ENCODE measurements at regions not wholly inside any gene's neighbourhood (a gene's known extent, or its start where the extent isn't known, plus 50 kb on each side); places are given as distances from the start of the nearest gene placed in this dataset.

DNA sequence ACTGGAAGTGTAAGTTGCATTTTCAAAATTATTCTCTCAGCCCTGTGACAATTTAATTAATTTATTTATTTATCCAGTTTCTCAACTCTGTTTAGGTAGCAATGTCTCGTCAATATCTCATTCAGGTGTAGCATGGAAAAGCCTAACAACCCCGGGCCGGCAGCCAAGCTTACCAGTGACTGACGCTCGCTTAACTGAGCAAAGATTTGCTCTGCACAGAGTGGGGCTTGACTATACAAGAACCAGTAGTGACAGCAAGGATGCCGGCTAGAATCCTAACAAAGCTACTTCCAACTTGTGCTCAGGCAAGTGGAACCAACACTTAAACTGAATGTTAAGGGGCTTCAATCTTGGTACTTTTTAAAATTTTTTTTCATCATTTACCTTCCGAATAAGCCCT, 80.9 kb upstream of the ESRRG start:
- Histone ChIP-seq H3K4me1 (ENCODE audit: insufficient read depth, low read length) (peaks cover 14% of the 10 kb centered on the region; the same call in 1 of the 2 replicates), H3K9me3 (ENCODE audit: control insufficient read depth, insufficient read depth, low read length) (no peaks in the 10 kb centered on the region), H3K9ac (ENCODE audit: low read depth, low read length) (no peak overlapping the region), H3K36me3 (ENCODE audit: insufficient read depth, low read length) (no peaks in the 10 kb centered on the region)

DNA sequence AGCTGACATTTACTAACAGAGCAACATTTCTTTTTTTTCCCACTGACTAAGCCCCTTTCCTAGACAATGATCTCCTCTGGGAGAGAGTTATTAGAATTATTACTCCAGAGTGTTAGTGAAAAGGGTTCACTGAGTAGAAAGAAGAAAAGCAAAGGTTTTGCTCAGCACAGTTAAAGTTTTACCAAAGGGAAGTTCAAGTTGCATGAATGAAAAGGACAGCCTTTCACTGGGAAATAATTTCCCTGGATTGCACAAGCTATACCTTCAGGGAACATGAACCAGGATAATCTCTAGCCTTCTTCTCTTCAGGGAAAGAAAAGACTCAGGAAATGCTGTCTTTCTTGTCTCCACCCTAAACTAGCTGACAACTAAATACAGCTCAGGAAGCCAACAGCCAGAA, 71.4 kb upstream of the ESRRG start:
- H3K9me3 ChIP-seq (ENCODE audit: control insufficient read depth, insufficient read depth, low read length), result no peaks in the 10 kb centered on the region
- no peak overlapping the region for H3K9ac ChIP-seq (ENCODE audit: low read depth, low read length)
- no peaks in the 10 kb centered on the region for H3K36me3 ChIP-seq (ENCODE audit: insufficient read depth, low read length)
- no peaks in the 10 kb centered on the region for H3K4me1 ChIP-seq (ENCODE audit: insufficient read depth, low read length)

DNA sequence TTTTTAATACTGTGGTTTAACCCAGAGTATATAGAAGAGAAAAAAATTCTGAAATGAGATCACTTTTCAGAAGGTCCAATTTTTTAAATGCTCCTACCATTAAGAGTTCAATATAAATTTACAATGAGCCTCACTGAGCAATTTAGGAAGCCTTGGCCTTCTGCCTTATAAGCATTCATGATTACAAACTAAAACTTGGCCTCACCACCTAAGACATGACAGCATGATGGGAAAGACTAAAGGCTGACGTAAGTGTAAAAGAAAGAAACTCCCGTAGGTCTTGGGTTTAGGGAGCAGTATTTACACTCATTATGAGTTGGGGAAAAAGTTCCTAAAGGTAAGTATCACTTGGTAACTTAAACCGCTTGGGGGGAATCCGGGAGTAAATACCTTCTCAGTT, 70.7 kb upstream of the ESRRG start:
- no peak overlapping the region for H3K9ac ChIP-seq (ENCODE audit: low read depth, low read length)
- H3K9me3 ChIP-seq (ENCODE audit: control insufficient read depth, insufficient read depth, low read length), result no peaks in the 10 kb centered on the region
- H3K36me3 ChIP-seq (ENCODE audit: insufficient read depth, low read length), result no peaks in the 10 kb centered on the region
- no peaks in the 10 kb centered on the region for H3K4me1 ChIP-seq (ENCODE audit: insufficient read depth, low read length)

DNA sequence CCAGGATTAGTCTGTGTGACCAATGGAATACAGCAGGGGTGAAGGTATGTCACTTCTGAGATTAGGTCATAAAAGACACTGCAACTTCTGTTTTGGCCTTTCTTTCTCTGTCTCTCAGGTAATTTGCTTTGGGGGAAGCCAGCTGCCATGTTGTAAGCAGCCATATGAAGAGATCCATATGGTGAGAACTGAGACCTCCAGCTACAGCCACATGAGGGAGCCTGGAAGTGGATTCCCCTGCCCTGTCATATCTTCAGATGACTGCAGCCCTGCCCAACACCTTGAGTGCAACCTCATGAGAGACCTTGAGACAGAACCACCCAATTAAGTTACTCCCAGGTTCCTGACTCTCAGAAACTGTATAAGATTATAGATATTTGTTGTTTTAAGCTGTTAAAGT, 70.1 kb upstream of the ESRRG start:
- H3K9me3 ChIP-seq (ENCODE audit: control insufficient read depth, insufficient read depth, low read length), result no peaks in the 10 kb centered on the region
- no peaks in the 10 kb centered on the region for H3K36me3 ChIP-seq (ENCODE audit: insufficient read depth, low read length)
- no peak overlapping the region for H3K9ac ChIP-seq (ENCODE audit: low read depth, low read length)
- no peaks in the 10 kb centered on the region for H3K4me1 ChIP-seq (ENCODE audit: insufficient read depth, low read length)

DNA sequence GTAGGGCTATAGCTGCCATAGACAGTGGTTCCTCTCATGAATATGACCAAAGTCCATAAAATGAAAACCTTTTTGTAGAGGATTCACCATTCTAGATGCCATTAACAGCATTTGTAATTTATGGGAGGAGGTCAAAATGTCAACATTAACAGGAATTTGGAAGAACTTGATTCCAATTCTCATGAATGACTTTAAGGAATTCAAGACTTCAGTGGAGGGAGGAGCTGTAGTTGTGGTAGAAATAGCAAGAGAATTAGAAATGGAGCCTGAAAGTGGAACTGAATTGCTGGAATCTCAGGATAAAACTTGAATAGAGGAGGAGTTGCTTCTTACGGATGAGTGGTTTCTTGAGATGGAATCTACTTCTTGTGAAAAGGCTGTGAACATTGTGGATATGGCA, 65.4 kb upstream of the ESRRG start:
- Histone ChIP-seq H3K9me3 (ENCODE audit: control insufficient read depth, insufficient read depth, low read length) (no peaks in the 10 kb centered on the region), H3K36me3 (ENCODE audit: insufficient read depth, low read length) (no peaks in the 10 kb centered on the region), H3K4me1 (ENCODE audit: insufficient read depth, low read length) (no peaks in the 10 kb centered on the region; the same call in 1 of the 2 replicates), H3K9ac (ENCODE audit: low read depth, low read length) (no peak overlapping the region)

DNA sequence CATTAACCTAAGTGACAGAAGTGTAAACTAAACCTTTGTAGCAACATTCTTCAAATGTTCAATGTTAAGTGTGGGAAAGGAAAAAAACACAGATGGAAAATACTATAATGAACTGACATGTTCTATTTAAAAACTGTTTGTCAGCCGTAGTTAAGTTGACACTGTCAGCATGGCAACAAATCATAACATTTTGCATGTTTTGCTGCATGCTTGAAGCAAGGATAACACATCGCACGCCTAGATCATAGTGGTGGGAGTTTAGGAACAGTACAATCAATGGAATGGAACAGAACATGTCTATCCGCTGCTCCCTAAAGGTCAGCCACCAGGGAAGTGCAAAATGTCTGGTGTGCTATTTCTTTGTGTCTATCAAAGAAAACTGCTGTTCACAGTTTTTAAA, 62.5 kb upstream of the ESRRG start:
- Histone ChIP-seq H3K36me3 (ENCODE audit: insufficient read depth, low read length) (no peaks in the 10 kb centered on the region), H3K4me1 (ENCODE audit: insufficient read depth, low read length) (peaks cover 12% of the 10 kb centered on the region; the same call in 1 of the 2 replicates), H3K9ac (ENCODE audit: low read depth, low read length) (no peak overlapping the region), H3K9me3 (ENCODE audit: control insufficient read depth, insufficient read depth, low read length) (no peaks in the 10 kb centered on the region)

DNA sequence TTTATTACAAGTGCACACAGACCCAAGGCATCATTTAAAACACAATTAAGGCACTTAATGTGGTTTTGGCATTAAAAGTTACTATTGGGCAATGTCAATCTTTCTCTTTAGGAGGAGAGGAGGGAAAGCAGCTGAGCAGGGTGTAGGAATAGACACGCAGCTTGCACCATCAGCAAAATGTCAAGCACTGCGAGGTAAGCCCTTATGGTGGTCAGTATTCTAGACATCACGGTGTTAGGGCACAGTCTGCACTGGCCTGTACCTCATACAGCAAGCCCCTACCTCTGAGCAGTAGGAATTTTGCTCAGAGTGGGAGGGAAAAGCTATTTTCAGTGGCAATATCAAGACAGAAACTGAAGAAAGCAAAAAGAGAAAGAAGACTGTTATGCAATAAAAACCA, 62.0 kb upstream of the ESRRG start:
- Histone ChIP-seq H3K9ac (ENCODE audit: low read depth, low read length) (no peak overlapping the region), H3K9me3 (ENCODE audit: control insufficient read depth, insufficient read depth, low read length) (no peaks in the 10 kb centered on the region), H3K36me3 (ENCODE audit: insufficient read depth, low read length) (no peaks in the 10 kb centered on the region), H3K4me1 (ENCODE audit: insufficient read depth, low read length) (peaks cover 12% of the 10 kb centered on the region; the same call in 1 of the 2 replicates)

DNA sequence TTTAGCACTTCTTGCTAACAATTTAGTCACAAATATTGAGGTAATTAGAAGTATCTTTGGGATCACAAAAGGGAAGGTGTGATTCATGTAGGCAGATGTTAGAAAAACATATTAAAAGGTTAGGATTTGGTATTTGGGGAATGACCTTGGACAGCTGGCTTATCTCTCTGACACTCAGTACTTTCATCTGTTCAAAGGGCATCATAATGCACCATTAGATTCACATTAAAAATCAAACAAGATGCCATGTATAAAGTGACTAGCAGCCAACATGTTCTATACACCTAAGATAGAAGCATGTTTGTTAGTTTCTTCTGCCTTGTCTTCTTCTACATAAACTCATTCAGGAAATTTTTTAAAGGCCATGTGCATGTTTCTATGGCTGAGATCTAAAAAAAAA, 56.5 kb upstream of the ESRRG start:
- H3K36me3 ChIP-seq (ENCODE audit: insufficient read depth, low read length), result no peaks in the 10 kb centered on the region
- peaks cover 12% of the 10 kb centered on the region; the same call in 1 of the 2 replicates for H3K4me1 ChIP-seq (ENCODE audit: insufficient read depth, low read length)
- H3K9me3 ChIP-seq (ENCODE audit: control insufficient read depth, insufficient read depth, low read length), result no peaks in the 10 kb centered on the region
- H3K9ac ChIP-seq (ENCODE audit: low read depth, low read length), result no peak overlapping the region

DNA sequence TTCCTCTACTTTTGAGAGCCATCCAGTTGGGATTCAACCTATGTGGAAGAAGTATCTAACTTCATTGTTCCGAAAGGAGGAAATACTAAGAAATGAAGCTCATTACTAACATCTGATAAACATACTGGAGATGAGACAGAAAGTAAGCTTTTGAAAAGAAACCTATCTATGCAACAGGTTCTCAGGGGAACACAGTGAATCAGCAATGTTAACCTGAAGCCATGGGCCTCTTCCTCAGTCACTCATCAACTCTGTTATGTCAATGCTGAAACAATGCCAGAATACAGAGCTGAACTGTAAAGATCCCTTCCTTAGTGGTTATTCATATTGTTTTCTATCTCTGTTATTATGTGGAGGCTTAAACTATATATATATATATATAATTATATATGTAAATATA, 55.5 kb upstream of the ESRRG start:
- peaks cover 12% of the 10 kb centered on the region; the same call in 1 of the 2 replicates for H3K4me1 ChIP-seq (ENCODE audit: insufficient read depth, low read length)
- no peaks in the 10 kb centered on the region for H3K36me3 ChIP-seq (ENCODE audit: insufficient read depth, low read length)
- H3K9me3 ChIP-seq (ENCODE audit: control insufficient read depth, insufficient read depth, low read length), result no peaks in the 10 kb centered on the region

DNA sequence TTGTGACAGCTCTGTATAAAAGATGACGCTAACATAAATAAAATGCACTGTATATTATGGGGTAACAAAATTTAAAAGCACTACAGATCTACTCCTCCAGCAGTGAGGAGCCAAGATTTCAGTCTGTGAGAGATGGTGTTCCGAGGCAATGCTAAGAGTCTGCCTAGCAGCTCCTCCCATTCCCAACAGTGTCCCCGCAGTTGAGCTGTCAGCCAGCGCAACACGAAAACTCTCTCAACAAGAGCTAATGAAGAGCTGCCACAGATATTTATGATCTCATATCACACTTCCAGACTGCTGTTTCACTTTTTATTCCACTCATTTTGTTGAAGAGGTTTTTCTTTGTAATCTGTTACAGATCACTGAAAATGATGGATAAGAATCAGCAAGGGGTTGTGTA, 53.9 kb upstream of the ESRRG start:
- H3K9ac ChIP-seq (ENCODE audit: low read depth, low read length), result no peak overlapping the region
- no peaks in the 10 kb centered on the region for H3K36me3 ChIP-seq (ENCODE audit: insufficient read depth, low read length)
- H3K9me3 ChIP-seq (ENCODE audit: control insufficient read depth, insufficient read depth, low read length), result no peaks in the 10 kb centered on the region
- peaks cover 9% of the 10 kb centered on the region; the same call in 1 of the 2 replicates for H3K4me1 ChIP-seq (ENCODE audit: insufficient read depth, low read length)

More for the DNA sequence above, 55.5 kb upstream of the ESRRG start:
- no peak overlapping the region for H3K9ac ChIP-seq (ENCODE audit: low read depth, low read length)

All from ES-I3 (cell line).